ENCODE measurements at regions not wholly inside any gene's neighbourhood (a gene's known extent, or its start where the extent isn't known, plus 50 kb on each side); places are given as distances from the start of the nearest gene placed in this dataset.

DNA sequence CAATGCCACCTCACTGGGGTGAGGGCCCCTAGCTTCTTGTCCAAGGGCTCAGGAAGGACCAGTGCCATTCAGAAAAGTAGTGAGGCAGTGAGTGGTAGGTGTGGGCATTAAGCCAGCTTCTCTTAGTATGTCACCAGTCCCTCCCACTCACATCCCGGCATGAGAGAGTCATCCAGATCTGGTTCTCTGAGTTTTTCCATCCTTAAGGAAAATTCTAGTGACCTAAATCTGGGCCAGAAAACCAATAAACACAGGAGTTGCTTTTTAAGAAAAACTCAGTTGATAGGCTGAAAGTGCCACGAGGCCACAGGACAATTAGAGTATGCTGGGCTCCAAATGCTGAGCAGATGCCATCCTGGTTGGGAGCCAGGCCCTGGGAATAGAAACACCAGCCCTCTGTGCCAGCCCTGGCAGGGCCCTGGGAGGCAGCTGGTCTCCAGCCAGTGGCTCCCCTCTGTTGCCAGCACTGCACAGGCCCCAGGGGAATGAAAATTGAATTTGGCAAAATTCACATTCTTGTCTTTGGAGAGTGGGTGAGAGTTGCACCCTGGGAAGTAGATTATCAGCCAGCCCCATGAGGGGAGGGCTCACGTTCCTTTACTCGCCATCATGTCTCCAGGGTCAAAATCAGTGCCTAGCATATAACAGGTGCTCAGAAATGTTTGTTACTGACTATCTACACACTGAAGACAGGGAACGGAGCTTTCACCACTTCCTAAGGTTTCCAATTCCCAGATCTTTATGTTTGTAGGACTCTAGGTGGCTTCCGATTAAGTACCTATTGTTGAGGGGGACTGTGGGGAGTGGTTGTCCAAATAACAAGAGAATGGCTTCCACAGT is 52.8 kb downstream of the FAM43A start:
- DNase-seq (ENCODE audit: low read depth), result no peak

DNA sequence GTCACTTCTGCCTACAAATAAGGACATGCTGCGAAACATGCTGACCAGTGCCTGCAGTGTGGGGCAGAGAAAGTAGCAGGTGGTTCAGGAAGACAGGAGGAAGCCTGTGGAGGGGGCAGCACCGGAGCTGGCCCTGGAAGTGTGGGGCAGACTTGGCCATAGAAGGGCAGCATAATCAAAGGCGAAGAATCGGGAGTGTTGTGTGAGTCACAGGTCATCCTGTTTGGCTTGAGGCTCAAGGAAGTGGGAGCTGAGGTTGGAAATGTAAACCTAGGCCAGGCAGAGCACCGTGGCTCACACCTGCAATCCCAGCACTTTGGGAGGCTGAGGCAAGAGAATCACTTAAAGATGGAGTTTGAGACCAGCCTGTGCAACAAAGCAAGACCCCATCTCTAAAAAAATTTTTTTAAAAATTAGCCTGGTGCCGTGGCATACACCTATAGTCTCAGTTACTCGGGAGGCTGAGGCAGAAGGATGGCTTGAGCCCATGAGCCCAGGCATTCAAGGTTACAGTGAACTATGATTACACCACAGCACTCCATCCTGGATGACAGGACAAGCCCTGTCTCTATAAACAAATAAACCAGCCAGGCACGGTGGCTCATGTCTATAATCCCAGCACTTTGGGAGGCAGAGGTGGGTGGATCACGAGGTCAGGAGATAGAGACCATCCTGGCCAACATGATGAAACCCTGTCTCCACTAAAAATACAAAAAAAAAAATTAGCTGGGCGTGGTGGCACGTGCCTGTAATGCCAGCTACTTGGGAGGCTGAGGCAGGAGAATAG is 54.0 kb downstream of the FAM43A start:
- no peak for DNase-seq (ENCODE audit: low read depth)

DNA sequence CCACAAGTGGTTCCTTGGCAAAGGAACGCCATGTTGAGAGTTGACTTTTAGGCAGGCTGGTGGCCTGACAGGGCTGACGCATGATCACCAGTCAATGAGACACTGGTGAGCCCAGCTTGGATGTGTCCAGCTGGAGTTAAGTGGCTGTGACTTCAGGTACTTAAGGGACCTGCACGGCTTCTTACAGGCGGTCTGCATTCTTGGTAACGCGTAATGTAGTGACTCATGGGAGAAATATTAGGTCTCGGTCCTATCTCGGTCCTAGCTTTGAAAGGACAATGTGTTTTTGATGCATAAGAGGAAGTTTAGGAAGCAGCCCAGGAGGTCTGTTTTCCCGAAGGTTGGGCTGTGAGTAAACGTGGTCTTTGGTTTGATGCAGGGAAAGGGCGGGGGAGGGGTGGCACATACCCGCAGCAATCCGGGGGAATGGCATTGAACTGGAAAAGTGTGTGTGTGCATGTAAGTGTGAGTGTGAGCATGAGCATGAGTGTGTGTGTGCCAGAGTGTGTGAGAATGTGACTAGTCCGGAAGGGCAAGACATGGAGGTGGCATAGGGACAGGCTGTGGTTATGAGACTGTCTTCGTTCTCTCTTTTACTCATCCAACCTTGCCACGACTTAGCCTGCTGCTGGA is 55.3 kb downstream of the FAM43A start:
- no peak for DNase-seq (ENCODE audit: low read depth)

DNA sequence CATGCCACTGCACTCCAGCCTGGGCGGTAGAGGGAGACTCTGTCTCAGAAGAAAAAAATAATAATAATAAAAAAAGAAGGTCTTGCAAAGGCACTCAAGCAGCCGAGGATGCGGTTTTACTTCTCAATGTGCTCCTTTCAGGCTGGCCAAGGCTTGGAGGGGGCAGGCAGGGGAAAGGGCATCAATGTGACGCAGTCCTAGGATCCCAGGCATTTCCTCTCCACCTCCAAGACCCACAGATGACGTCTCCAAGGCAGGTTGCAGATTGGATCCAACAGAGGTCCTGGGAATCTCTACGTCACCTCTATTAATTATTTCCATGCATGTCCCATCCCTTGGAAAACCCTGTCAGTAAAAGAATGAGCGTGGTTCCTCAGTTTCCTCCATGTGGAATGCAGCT is 56.2 kb downstream of the FAM43A start:
- no peak for DNase-seq (ENCODE audit: low read depth)

DNA sequence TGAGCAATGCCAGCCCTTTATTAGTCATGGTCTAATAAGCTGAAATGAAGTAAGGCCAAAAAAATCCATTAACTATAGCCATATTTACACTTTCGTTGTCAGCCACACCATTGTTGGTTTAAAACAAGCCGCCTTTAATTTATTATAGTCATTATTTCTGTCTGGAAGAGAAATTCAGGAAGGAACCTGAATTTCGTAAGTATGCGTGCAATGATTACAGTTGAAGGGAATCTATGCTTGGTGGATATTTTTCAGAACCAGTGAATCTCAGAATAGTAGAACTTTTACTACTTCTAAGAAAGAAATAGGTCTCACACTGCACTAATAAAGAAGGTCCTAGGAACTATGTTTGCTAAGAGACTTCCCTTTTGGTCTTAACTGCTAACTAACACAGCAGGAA is 59.1 kb downstream of the FAM43A start:
- no peak for DNase-seq (ENCODE audit: low read depth)

DNA sequence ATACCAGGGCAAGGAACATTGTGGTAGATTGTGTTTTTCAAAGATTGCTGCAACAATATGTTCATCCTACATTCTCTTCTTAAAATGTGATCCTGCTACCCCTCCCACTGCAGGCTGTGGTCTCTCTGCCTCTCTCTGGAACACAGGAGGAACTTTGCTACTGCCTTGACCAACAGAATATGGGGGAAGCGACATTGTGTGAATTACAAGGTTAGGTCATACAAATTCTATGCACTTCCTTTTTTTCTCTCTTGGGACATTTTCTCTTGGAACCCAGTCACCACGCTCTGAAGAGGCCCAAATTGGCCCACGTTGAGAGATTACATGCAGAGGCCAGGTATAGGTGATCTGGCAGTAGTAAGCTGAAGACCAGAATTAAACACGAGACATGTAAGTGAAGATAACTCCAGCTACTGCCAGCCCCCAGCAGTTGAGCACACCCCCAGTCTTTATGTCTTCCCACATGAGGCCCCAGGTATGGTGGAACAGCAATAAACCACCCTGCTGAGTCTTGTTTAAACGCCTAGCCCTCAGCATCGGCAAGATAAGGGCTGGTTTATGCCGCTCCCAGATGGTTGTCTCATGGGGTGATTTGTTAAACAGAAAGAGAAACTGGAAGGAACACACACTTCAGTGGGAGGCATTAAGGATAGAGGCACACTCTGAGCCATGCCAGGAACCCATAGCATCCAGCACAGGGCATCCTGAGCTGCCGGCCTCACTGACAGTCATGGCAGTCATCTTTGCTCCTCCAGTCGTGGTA is 59.9 kb downstream of the FAM43A start:
- DNase-seq (ENCODE audit: low read depth), result no peak

DNA sequence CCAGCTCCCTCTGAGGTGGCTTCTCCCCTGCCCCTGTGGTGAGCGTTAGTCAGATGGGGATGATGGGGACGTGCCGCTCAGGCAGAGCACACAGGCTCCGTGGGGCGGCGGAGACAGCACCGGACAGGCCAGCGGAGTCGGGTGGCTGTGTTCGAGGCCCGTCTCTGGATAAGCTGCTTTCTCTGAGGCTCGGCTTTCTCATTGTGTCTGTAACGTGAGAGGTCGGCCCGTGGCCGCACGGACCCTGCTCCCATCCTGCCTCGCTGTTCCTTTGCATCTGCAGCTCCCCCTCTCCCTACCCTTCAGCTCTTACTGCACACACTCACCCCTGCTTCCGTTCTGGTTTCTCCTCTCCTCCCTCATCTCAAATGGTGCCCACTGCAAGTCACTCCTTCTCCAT is 62.5 kb downstream of the FAM43A start:
- DNase-seq (ENCODE audit: low read depth), result no peak

DNA sequence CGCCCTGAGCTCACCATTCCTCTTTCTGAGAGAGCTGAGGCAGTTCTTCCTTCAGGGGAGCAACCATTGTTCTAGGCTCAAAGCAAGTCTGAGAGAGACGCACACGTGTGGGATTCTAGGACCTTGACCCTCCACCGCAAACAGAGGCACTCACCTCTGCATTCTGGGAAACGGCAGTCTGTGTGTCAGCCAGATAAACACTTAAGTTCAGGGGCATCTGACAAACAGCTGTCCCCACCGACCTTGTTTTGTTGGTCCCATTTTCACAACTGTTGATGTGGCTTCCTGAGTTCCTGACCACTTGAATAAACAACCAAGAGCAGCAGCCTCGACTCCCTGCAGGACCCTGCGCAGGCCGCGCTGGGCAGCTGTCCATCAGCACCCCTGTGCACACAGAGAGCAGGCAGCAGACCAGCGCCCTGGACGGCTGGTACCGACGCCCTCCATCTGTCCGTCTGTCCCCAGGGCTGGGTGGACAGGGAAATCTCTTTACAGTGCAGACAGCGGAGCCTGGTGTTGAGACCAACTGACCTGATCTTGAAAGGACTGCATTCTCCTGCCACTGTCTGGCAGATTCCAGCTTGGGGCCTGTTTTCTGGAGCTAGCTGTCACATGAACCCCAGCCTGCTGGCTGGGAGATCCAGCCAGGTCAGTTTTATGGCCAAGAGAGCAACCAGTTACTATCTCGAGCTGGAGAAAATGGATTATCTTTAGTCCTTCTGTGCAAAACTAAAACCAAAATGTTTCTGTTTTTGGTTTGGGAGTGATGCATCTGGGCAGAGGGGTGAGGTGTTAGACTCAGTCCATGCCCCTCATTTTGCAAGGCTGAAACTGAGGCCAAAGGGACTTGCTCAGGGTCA is 64.2 kb downstream of the FAM43A start:
- DNase-seq (ENCODE audit: low read depth), result no peak

DNA sequence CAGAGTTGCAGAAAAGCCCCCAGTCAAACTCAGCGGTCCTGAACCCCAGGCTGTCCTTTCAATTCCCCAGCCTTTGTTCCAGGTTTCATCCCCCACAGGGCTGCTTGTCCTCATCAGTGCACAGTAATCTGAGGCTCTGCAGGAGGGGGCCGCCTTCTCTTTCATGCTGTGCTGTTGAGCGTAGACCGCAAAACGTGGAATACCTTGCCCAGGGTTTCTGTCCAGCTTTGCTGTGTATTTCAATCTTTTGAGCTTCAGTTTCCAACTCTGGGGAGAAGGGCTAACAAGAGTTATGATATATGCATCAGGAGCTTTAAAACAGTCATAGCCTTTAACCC is 64.8 kb downstream of the FAM43A start:
- DNase-seq (ENCODE audit: low read depth), result no peak

DNA sequence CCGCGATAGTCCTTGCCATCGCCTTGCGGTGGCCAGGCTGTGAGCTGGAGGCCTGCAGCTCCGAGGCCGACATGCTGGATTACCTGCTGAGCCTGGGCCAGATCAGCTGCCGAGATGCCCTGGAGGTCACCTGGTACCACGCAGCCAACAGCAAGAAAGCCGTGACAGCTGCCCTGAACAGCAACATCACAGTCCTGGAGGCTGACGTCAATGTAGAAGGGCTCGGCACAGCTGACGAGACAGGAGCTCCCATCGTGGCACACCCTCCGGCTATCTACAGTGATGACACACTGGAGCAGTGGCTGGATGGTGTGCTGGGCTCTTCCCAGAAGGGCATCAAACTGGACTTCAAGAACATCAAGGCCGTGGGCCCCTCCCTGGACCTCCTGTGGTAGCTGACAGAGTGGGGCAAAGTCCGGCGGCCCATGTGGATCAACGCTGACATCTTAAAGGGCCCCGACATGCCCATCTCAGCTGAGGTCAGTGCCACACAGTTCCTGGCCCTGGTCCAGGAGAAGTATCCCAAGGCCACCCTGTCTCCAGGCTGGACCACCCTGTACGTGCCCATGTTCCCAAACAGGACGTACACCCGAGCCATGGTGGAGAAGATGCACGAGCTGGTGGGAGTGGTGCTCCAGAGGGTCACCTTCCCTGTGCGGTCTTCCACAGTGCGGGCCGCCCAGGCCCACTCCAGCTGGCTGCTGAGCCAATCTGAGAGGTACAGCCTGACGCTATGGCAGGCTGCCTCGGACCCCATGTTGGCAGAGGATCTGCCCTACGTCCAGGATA is 70.2 kb downstream of the FAM43A start:
- no peak for DNase-seq (ENCODE audit: low read depth)

DNA sequence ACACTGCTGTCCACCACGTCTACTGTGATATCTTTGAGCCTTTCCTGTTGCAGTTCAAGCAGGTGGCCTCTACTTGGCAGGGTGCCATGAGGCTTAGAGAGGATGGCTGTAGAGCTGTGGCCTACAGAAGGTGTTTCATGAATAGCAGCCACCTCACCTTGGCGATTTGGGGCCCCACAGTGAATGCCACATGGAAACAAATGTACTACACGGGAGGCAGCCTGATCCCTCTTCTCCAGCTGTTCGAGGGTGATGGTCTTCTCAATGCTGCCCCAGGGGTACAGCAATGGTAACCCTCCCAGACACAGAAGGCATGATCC is 70.7 kb downstream of the FAM43A start:
- DNase-seq (ENCODE audit: low read depth), result no peak

DNA sequence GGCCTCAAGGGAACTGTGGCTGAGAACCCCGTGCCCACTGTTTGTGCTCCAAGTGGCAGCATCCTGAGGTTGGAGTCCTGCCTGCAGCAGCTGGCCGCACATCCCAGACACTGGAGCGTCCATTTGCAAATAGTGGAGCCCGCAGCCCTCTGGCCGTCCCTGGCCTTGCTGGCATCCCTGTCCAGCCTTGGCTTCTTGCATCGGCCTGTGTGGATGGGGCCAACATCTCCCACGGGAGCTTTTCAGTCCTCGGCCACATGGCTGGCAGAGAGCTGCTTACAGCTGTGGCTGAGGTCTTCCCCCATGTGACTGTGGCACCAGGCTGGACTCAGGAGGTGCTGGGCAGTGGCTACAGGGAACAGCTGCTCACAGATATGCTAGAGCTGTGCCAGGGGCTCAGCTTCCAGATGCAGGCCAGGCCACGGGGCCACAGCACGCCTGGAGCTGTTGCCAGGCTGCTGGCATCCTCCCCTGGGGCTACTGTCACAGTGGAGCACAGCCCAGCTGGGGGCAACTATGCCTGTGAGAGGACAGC is 71.2 kb downstream of the FAM43A start:
- no peak for DNase-seq (ENCODE audit: low read depth)

DNA sequence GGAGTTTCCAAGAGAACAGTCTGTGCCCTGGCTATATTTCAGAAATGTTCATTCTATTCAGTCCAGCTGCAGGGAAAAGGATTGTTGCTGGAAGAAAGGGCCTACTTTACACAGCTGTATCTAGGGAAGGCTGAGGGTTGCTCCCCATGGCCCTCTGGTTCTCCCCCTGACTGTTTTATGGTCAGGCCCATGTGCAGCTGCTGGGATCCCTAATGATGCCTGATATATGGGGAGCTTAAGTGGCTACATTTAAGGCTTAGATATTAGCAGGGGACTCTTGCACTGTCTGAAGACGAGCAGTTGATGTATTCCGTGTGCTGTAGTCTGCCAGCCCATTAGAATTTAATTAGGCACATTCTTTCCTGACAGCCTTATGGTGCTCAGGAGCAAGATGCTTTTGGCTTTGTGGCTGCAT is 72.0 kb downstream of the FAM43A start:
- DNase-seq (ENCODE audit: low read depth), result no peak

DNA sequence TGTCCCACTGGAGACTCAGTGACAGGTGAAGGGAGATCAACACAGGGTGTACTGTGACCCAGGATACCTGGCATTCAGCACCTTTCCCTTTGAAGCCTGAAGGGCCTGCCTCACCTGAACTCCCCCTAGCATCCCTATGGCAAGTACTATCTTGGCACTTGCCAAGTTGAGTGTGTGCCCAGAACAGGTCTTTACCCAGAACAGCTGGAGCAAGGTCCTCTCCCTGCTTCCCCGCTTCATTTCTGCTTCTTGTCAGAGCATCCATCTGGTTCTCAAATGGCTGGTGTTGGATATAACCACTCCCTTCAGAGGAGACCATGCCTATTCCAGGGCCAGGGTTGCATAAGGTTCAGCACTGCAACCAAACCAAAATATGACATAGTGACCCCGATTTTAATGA is 73.0 kb downstream of the FAM43A start:
- DNase-seq (ENCODE audit: low read depth), result no peak

DNA sequence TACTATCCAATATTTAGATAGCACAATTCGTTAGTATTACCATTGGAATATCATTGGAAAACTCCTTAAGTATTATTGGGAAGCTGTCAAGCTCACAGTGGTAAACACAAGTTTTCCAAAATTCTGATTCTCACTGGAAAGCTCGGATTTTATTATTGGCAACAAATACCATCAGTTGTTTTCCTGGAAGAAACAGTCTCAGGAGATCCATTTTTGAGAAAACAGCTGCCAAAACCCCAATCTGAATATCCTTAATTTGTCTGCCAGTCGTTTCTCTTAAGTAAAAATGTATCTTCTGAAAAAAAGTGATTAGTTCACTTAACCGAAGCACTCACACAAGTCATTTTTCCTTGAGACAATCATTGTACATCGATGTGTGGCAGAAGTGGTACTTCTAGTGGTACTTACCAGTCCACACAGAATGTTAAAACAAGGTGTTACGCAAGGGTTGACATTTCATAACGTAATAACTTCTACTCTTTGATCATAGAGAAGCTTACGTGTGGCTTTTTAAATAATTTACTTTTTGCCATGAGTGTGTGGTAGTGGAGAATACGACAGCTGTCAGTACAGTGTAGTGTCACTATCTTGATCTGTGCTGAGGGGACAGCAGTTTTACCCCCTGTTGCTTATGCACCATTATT is 74.9 kb downstream of the FAM43A start:
- DNase-seq (ENCODE audit: low read depth), result no peak

DNA sequence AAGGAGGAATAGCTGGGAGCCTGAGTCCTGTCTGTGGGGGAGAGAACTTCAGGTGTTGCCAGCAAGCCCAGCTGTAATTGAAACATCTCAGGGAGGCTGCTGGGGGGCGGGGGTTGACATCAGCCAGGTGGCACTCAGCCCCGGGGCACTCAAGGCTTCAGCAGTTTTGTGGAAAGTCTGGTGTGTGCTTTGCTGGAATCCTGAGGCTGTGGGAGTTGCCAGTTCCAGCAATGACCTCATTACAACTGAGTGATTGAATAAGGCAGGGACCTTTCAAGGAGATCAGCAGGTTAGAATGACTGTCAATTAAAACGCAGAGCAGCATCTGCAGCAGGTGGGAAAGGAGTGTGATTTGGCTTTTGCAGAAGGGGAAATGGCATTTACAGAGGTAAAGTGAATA is 75.7 kb downstream of the FAM43A start:
- DNase-seq (ENCODE audit: low read depth), result no peak

DNA sequence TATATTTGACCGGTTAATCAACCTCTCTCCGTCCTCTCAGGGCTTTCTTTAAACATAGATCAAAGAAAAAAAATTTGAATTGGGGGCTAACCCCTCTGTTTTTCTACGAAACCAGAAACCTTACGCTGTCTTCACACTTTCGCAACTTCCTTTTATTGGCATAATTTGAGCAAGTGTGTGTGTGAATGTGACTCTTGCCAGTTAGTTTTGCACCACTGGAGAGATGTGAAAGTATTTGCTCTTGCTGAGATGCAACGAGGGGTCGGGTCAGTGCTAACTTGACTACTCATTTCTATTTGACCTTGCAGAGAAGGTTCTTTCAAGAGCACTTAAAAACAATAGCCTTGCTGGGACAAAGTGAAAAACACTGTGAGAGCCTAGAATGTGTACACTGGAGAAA is 81.2 kb downstream of the FAM43A start:
- DNase-seq (ENCODE audit: low read depth), result no peak

DNA sequence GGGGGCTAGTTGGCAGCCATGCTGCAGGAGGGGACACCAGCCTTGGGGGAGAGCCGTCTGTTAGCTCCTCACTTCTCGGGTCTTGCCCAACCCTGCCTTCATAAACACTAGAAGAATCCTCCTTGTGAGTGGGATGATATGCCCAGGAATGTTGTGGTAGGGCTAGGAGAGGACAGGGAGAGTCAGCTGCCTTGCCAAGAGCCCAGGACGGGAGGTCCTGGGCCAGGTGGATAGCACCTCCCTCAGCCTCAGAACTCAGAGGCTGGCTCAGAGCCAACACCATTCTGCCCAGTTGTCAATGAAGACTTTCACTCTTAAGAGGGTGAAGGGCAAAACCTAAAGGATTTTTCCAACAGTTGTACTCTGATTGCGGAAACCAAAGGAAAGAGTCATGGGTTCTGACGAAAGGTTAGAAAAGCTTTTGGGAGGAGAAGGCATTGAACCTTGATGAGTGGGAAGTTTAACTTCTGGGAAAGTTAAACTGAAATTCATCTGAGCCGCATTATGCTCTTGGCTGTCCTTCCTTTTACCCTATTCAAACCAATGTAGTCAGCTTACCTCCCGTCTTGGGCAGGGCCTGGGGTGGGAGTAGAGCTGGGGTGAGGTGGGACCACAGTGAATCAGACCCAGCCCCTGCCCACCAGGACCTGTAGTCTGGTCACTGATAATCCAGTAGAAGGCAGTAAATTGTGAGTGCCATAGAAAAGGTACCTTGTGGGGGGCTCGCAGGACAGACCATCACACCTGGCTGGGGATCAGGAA is 81.9 kb downstream of the FAM43A start:
- no peak for DNase-seq (ENCODE audit: low read depth)

DNA sequence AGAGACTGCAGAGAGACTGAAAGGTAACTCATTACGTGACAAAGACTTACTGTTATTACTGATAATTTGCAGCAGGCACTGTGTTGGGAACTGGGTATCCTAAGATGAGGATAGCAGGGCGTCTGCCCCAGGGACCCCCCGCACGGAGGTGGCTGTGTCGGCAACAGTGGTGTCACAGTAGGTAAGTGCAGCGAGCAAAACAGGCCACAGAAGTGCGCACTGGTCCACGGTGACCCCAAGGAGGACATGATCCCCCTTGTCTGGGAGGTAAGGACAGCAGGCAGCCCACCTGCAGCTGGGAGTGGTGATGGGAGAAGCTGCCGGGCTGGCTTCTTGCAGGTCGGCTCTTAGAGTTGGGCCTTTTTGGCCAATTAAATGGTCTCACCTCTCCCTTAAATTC is 82.9 kb downstream of the FAM43A start:
- DNase-seq (ENCODE audit: low read depth), result no peak
